ENCODE measurements at regions not wholly inside any gene's neighbourhood (a gene's known extent, or its start where the extent isn't known, plus 50 kb on each side); places are given as distances from the start of the nearest gene placed in this dataset.

DNA sequence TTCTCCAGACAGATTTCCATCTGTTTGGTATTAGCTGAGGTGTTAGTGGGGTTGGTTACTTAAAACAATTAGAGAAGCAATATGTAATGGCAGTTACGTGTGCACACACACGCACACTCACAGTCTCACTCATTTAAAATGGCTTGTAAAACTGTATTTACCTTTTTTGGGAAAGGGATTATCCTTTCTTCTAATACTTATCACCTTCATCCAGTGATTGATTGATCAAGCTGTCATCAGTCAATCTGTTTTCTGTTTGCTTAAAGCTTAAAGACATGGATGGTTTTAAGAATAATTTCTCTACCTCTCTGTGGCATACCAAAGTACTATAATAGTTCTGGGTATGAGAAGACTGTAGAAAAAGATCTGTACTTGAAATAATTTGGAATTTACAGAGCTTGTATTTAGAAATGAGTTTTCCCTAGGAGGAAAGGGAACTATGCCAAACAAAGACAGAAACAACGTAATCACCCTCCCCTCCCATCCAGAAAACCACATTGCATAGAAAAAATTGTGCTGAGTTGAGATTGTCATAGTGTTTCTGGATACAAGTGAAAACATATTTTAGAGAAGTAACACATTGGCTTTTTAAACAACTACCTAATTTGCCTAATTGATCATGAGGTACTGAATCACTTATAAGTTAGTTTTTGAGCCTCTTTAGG lies 455.8 kb downstream of the PCNX1 start:
- peak overlapping the region in 1 of 2 donors; percentile 48 for H3K27ac ChIP-seq (ENCODE audit: low read depth in 2 of 2, low read length in 2 of 2)
- no peaks in the 10 kb centered on the region for H3K36me3 ChIP-seq (ENCODE audit: control insufficient read depth in 2 of 2, insufficient read depth in 2 of 2, low read length in 2 of 2)
- H3K4me1 ChIP-seq (ENCODE audit: control insufficient read depth in 2 of 2, insufficient read depth in 2 of 2, low read length in 2 of 2): peaks cover 3 to 6% of the 10 kb centered on the region in 2 donors
- H3K4me3 ChIP-seq (ENCODE audit: low read length in 2 of 2): no peak overlapping the region
- H3K27me3 ChIP-seq (ENCODE audit: control insufficient read depth in 2 of 2, insufficient read depth in 2 of 2, low read length in 2 of 2): no peaks in the 10 kb centered on the region
- H3K9ac ChIP-seq (ENCODE audit: low read depth in 1 of 2, low read length in 2 of 2): no peak overlapping the region
- no peaks in the 10 kb centered on the region for H3K9me3 ChIP-seq (ENCODE audit: control insufficient read depth in 2 of 2, low read length in 2 of 2)

DNA sequence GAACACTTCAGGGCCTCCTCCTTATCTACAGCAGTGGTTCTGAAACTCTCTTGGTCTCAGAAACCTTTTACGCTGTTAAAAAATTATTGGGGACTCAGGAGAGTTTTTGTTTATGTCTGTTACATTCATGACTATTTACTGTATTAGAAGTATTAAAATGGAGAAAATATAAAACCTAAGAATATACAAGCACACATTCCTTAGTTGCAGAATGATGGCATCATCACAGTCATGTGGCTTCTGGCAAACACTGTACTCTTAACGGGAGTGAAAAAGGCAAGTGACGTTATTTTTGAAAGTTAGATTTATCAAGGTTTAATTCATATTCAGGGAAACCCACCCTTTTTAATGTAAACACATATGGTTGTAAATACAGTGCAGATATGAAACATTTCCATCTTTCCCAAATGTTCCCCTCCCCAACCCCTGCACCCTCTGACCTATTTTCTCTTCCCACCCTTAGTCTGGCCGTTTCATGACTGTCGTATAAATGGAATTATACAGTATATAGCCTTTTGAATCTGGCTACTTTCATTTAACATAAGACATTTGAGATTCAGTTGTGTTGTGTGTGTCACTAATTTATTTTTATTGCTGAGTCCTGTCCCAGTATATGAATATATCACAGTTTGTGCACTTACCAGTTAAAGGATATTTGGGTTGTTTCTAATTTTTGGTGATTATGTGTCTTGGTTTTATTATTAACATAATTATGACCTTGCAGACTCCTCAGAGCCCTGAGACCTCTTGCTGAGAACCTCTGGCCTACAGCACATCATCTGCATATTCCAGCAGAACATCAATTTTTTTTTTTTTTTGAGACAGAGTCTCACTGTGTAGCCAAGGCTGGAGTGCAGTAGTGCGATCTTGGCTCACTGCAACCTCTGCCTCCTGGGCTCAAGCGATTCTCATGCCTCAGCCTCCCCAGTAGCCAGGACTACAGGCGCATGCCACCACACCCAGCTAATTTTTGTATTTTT lies 457.0 kb downstream of the PCNX1 start:
- Histone ChIP-seq H3K9ac (ENCODE audit: low read depth in 1 of 2, low read length in 2 of 2) (no peak overlapping the region), H3K27me3 (ENCODE audit: control insufficient read depth in 2 of 2, insufficient read depth in 2 of 2, low read length in 2 of 2) (no peaks in the 10 kb centered on the region)

DNA sequence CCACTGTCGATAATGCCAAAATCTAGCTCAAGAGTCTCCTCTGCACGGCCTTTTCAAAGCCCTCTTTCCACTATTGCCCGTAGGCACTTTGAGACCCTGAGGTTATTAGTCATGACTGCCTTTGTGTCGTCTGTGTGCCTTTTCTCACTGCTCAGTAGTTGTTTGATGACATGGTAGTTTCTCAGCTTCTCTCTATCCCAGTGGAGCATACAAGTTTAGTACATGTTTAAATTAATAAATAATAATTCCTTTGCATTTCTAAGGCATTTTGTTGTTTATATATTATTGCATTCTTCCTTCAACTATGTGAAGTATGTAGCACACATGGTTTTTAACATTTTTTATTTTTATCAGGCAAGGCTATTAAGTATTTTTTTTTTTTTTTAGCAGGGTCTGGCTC lies 458.1 kb downstream of the PCNX1 start:
- Histone ChIP-seq H3K4me3 (ENCODE audit: low read length in 2 of 2) (no peak overlapping the region), H3K36me3 (ENCODE audit: control insufficient read depth in 2 of 2, insufficient read depth in 2 of 2, low read length in 2 of 2) (no peaks in the 10 kb centered on the region), H3K4me1 (ENCODE audit: control insufficient read depth in 2 of 2, insufficient read depth in 2 of 2, low read length in 2 of 2) (peaks cover 3 to 6% of the 10 kb centered on the region in 2 donors), H3K9ac (ENCODE audit: low read depth in 1 of 2, low read length in 2 of 2) (no peak overlapping the region), H3K27ac (ENCODE audit: low read depth in 2 of 2, low read length in 2 of 2) (no peak overlapping the region), H3K9me3 (ENCODE audit: control insufficient read depth in 2 of 2, low read length in 2 of 2) (no peaks in the 10 kb centered on the region), H3K27me3 (ENCODE audit: control insufficient read depth in 2 of 2, insufficient read depth in 2 of 2, low read length in 2 of 2) (no peaks in the 10 kb centered on the region)

More for the DNA sequence above, 457.0 kb downstream of the PCNX1 start:
- no peak overlapping the region for H3K4me3 ChIP-seq (ENCODE audit: low read length in 2 of 2)
- H3K36me3 ChIP-seq (ENCODE audit: control insufficient read depth in 2 of 2, insufficient read depth in 2 of 2, low read length in 2 of 2): no peaks in the 10 kb centered on the region
- peak overlapping the region in 1 of 2 donors; percentile 48 for H3K27ac ChIP-seq (ENCODE audit: low read depth in 2 of 2, low read length in 2 of 2)
- H3K4me1 ChIP-seq (ENCODE audit: control insufficient read depth in 2 of 2, insufficient read depth in 2 of 2, low read length in 2 of 2): peaks cover 3 to 6% of the 10 kb centered on the region in 2 donors
- H3K9me3 ChIP-seq (ENCODE audit: control insufficient read depth in 2 of 2, low read length in 2 of 2): no peaks in the 10 kb centered on the region

DNA sequence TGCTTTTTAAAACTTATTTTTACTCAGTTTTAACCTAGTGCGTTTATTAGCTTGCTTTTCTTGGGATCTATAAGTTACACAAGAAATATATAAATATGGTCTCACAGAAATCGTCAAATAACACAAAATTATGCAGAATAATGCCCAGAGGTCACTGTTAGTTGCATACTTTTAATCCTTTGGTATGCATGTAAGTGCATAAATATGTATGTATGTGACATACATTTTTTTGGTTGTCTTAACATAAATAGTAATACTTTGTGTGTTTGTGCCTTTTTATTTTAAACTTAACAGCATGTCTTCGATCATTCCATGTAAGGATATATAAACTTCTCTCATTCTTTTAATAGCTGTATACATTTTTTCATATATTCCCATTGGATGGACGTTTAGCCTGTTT lies 459.6 kb downstream of the PCNX1 start:
- H3K4me1 ChIP-seq (ENCODE audit: control insufficient read depth in 2 of 2, insufficient read depth in 2 of 2, low read length in 2 of 2): peaks cover 3 to 7% of the 10 kb centered on the region in 2 donors
- H3K4me3 ChIP-seq (ENCODE audit: low read length in 2 of 2): no peak overlapping the region
- no peak overlapping the region for H3K9ac ChIP-seq (ENCODE audit: low read depth in 1 of 2, low read length in 2 of 2)
- no peaks in the 10 kb centered on the region for H3K36me3 ChIP-seq (ENCODE audit: control insufficient read depth in 2 of 2, insufficient read depth in 2 of 2, low read length in 2 of 2)
- no peaks in the 10 kb centered on the region for H3K9me3 ChIP-seq (ENCODE audit: control insufficient read depth in 2 of 2, low read length in 2 of 2)
- H3K27ac ChIP-seq (ENCODE audit: low read depth in 2 of 2, low read length in 2 of 2): no peak overlapping the region
- no peaks in the 10 kb centered on the region for H3K27me3 ChIP-seq (ENCODE audit: control insufficient read depth in 2 of 2, insufficient read depth in 2 of 2, low read length in 2 of 2)

DNA sequence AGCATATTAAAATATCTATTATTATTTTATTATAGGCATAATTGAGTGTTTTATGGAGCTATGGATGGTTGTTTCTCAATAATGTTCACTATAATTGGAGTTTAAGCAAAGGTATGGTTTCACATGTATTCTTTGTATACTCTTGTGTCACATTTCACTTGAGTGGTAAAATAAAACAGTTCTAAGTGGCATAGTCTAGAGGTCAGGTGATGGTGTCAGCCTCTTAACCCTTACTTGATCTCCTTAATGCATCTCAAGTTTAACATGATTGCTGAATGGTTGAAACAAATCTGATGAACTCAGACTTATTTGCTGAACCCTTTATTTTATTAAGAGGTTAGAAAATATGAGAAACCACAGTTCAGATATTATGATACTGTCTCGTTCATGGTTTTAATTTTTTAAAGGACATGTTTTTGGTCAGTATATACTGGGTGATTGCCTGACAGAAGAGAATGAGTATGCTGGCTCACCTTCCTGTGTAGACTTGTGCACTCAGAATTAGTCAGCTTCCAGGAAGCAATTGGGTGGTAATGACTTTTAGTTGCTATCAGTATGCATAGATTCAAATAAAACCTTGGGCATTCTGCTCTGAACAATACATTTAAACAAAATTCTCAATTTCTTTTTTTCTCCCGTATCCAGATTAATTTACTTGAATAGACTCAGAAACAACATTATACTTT lies 464.6 kb downstream of the PCNX1 start:
- Histone ChIP-seq H3K36me3 (ENCODE audit: control insufficient read depth in 2 of 2, insufficient read depth in 2 of 2, low read length in 2 of 2) (no peaks in the 10 kb centered on the region), H3K4me3 (ENCODE audit: low read length in 2 of 2) (no peak overlapping the region), H3K27ac (ENCODE audit: low read depth in 2 of 2, low read length in 2 of 2) (peak overlapping the region in 1 of 2 donors; percentile 12), H3K27me3 (ENCODE audit: control insufficient read depth in 2 of 2, insufficient read depth in 2 of 2, low read length in 2 of 2) (no peaks in the 10 kb centered on the region), H3K9ac (ENCODE audit: low read depth in 1 of 2, low read length in 2 of 2) (no peak overlapping the region), H3K4me1 (ENCODE audit: control insufficient read depth in 2 of 2, insufficient read depth in 2 of 2, low read length in 2 of 2) (peaks cover 0 to 10% of the 10 kb centered on the region in 2 donors), H3K9me3 (ENCODE audit: control insufficient read depth in 2 of 2, low read length in 2 of 2) (no peaks in the 10 kb centered on the region)

DNA sequence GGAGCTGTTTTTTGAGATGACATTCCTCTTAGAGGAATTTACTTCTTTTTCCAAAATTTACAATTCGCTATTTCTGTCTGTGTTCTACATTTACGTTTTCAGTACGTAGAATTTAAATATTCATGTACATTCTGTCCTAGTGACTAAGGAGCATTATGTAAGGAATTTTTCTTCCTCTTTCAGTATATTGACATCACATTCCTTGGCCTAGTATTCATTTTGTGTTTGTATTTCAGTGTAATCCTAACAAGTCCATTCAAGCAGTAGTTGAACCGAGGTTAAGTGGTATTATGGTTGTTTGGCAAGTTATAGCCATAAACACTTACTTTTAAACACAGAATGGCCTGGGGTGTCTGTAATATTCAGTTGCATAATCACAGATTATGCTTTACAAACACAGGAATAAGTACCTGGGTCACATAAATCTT lies 465.2 kb downstream of the PCNX1 start:
- no peaks in the 10 kb centered on the region for H3K27me3 ChIP-seq (ENCODE audit: control insufficient read depth in 2 of 2, insufficient read depth in 2 of 2, low read length in 2 of 2)
- H3K36me3 ChIP-seq (ENCODE audit: control insufficient read depth in 2 of 2, insufficient read depth in 2 of 2, low read length in 2 of 2): no peaks in the 10 kb centered on the region
- no peak overlapping the region for H3K4me3 ChIP-seq (ENCODE audit: low read length in 2 of 2)
- peak overlapping the region; percentile 0 to 48 for H3K27ac ChIP-seq (ENCODE audit: low read depth in 2 of 2, low read length in 2 of 2)
- H3K4me1 ChIP-seq (ENCODE audit: control insufficient read depth in 2 of 2, insufficient read depth in 2 of 2, low read length in 2 of 2): peaks cover 0 to 10% of the 10 kb centered on the region in 2 donors
- no peak overlapping the region for H3K9ac ChIP-seq (ENCODE audit: low read depth in 1 of 2, low read length in 2 of 2)
- H3K9me3 ChIP-seq (ENCODE audit: control insufficient read depth in 2 of 2, low read length in 2 of 2): no peaks in the 10 kb centered on the region

DNA sequence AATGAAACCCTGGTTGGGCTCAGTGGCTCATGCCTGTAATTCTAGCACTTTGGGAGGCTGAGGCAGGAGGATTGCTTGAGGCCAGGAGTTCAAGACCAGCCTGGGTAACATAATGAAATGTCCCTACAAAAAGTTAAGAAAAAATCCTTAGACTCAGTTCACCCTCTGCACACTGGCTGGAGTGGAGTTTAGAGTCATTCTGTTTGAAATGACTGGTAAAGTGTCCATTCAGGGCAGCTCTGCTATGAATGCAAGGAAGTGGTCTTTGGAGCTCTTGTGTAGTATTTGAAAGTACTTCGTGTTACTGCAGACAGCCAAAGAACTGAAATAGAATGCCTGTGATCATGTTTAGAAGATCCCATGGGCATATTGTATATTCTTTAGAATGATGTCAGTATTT lies 466.5 kb downstream of the PCNX1 start:
- no peaks in the 10 kb centered on the region for H3K36me3 ChIP-seq (ENCODE audit: control insufficient read depth in 2 of 2, insufficient read depth in 2 of 2, low read length in 2 of 2)
- no peak overlapping the region for H3K27ac ChIP-seq (ENCODE audit: low read depth in 2 of 2, low read length in 2 of 2)
- H3K4me3 ChIP-seq (ENCODE audit: low read length in 2 of 2): no peak overlapping the region
- H3K9me3 ChIP-seq (ENCODE audit: control insufficient read depth in 2 of 2, low read length in 2 of 2): no peaks in the 10 kb centered on the region
- H3K27me3 ChIP-seq (ENCODE audit: control insufficient read depth in 2 of 2, insufficient read depth in 2 of 2, low read length in 2 of 2): no peaks in the 10 kb centered on the region
- no peak overlapping the region for H3K9ac ChIP-seq (ENCODE audit: low read depth in 1 of 2, low read length in 2 of 2)
- H3K4me1 ChIP-seq (ENCODE audit: control insufficient read depth in 2 of 2, insufficient read depth in 2 of 2, low read length in 2 of 2): peaks cover 0 to 10% of the 10 kb centered on the region in 2 donors

DNA sequence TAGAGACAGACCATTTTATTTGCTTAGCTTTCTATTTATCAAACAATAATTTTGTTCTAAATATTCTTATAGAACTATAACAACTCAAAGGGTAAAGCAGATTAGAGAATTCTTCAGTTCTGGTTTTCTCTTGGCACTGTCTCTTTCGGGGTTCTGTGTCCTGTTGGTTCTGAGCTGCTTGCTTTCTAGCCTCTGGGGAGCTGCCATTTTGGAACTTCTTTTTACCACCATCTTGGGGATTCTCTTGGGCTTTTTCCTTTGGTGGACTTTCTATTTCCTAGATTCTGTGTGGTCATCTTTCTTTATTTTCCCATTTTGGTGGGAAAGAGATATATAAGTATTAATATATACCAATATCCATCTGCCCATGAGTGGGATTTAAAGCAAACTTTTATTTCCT lies 467.7 kb downstream of the PCNX1 start:
- H3K4me1 ChIP-seq (ENCODE audit: control insufficient read depth in 2 of 2, insufficient read depth in 2 of 2, low read length in 2 of 2): peaks cover 0 to 10% of the 10 kb centered on the region in 2 donors
- no peak overlapping the region for H3K27ac ChIP-seq (ENCODE audit: low read depth in 2 of 2, low read length in 2 of 2)
- H3K27me3 ChIP-seq (ENCODE audit: control insufficient read depth in 2 of 2, insufficient read depth in 2 of 2, low read length in 2 of 2): no peaks in the 10 kb centered on the region
- H3K36me3 ChIP-seq (ENCODE audit: control insufficient read depth in 2 of 2, insufficient read depth in 2 of 2, low read length in 2 of 2): no peaks in the 10 kb centered on the region
- H3K9me3 ChIP-seq (ENCODE audit: control insufficient read depth in 2 of 2, low read length in 2 of 2): no peaks in the 10 kb centered on the region
- no peak overlapping the region for H3K4me3 ChIP-seq (ENCODE audit: low read length in 2 of 2)
- no peak overlapping the region for H3K9ac ChIP-seq (ENCODE audit: low read depth in 1 of 2, low read length in 2 of 2)

DNA sequence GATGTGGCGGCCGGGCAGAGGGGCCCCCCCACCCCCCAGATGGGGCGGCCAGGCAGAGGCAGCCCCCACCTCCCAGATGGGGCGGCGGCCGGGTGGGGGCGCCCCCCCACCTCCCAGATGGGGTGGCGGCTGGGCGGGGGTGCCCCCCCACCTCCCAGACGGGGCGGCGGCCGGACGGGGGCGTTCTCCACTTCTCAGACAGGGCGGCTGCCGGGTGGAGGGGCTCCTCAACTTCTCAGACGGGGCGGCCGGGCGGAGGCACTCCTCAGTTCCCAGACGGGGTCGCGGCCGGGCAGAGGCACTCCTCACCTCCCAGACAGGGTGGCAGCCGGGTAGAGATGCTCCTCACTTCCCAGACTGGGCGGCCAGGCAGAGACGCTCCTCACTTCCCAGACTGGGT lies 469.8 kb downstream of the PCNX1 start:
- Histone ChIP-seq H3K36me3 (ENCODE audit: control insufficient read depth in 2 of 2, insufficient read depth in 2 of 2, low read length in 2 of 2) (no peaks in the 10 kb centered on the region), H3K4me1 (ENCODE audit: control insufficient read depth in 2 of 2, insufficient read depth in 2 of 2, low read length in 2 of 2) (peaks cover 0 to 7% of the 10 kb centered on the region in 2 donors), H3K27ac (ENCODE audit: low read depth in 2 of 2, low read length in 2 of 2) (no peak overlapping the region), H3K4me3 (ENCODE audit: low read length in 2 of 2) (no peak overlapping the region), H3K27me3 (ENCODE audit: control insufficient read depth in 2 of 2, insufficient read depth in 2 of 2, low read length in 2 of 2) (no peaks in the 10 kb centered on the region), H3K9me3 (ENCODE audit: control insufficient read depth in 2 of 2, low read length in 2 of 2) (no peaks in the 10 kb centered on the region), H3K9ac (ENCODE audit: low read depth in 1 of 2, low read length in 2 of 2) (no peak overlapping the region)

DNA sequence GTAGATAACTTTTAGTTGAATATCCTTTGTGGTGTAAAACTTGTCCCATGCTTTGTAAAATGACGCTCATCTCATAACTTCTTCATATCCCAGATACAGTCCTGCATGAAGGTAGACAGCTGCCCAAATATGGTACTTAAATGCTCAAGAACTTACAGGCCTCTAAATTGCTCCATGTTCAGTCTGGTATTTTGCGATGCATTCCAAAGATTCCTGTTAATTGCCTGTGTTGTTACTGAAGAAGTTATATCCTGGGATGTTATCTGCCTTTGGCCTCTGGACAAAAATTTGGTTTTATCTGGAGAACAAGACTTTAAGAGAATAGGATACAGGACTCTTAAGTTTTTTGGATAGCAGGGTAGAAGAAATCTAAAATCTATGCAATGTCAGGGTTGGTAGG lies 473.0 kb downstream of the PCNX1 start:
- Histone ChIP-seq H3K27me3 (ENCODE audit: control insufficient read depth in 2 of 2, insufficient read depth in 2 of 2, low read length in 2 of 2) (no peaks in the 10 kb centered on the region), H3K9ac (ENCODE audit: low read depth in 1 of 2, low read length in 2 of 2) (no peak overlapping the region), H3K4me1 (ENCODE audit: control insufficient read depth in 2 of 2, insufficient read depth in 2 of 2, low read length in 2 of 2) (no peaks in the 10 kb centered on the region), H3K4me3 (ENCODE audit: low read length in 2 of 2) (no peak overlapping the region), H3K9me3 (ENCODE audit: control insufficient read depth in 2 of 2, low read length in 2 of 2) (no peaks in the 10 kb centered on the region), H3K27ac (ENCODE audit: low read depth in 2 of 2, low read length in 2 of 2) (no peak overlapping the region), H3K36me3 (ENCODE audit: control insufficient read depth in 2 of 2, insufficient read depth in 2 of 2, low read length in 2 of 2) (no peaks in the 10 kb centered on the region)
